GM23248 (cell line): ENCODE measurements at regions not wholly inside any gene's neighbourhood (a gene's known extent, or its start where the extent isn't known, plus 50 kb on each side); places are given as distances from the start of the nearest gene placed in this dataset.

Experiments
- EZH2 ChIP-seq: fragments of 200-600 bp; sonication (generic); IDR thresholded peaks from 2 replicates; pipeline ENCODE4 v1.6.1; 2018; ENCODE audit warnings: antibody characterized with exemption, mild to moderate bottlenecking; ENCODE audit not compliant: insufficient read depth, poor library complexity, severe bottlenecking
- EZH2phosphoT487 ChIP-seq: fragments of 200-600 bp; sonication (generic); IDR thresholded peaks from 2 replicates; pipeline ENCODE4 v1.6.1; 2018; ENCODE audit warnings: antibody characterized with exemption, moderate library complexity, mild to moderate bottlenecking, low read depth; ENCODE audit not compliant: insufficient read depth

- TF ChIP-seq EZH2: no peak
- no peak for TF ChIP-seq EZH2phosphoT487
Measured at GRCh38 chr22:44436736-44437135, 61.3 kb downstream of the RTL6 start.
